GM19397 (cell line): ENCODE measurements at regions not wholly inside any gene's neighbourhood (a gene's known extent, or its start where the extent isn't known, plus 50 kb on each side); places are given as distances from the start of the nearest gene placed in this dataset.

ENCODE experiments used
- ATAC-seq: cut with Tn5 transposase; IDR thresholded peaks from one replicate; pipeline ENCODE4 v1.9.1; 2021; ENCODE audit warnings: mild to moderate bottlenecking, moderate library complexity; ENCODE audit not compliant: unreplicated experiment

GRCh38 chr5:34483442-34484033 lies 172.6 kb upstream of the RAI14 start:
- ATAC-seq, result no peak

GRCh38 chr5:34484216-34484920 lies 171.8 kb upstream of the RAI14 start:
- no peak for ATAC-seq

- ATAC-seq, result no peak
These were observed 170.4 kb upstream of the RAI14 start for GRCh38 chr5:34485768-34486030.

GRCh38 chr5:34486160-34486848 lies 169.8 kb upstream of the RAI14 start:
- peak; percentile 54 for ATAC-seq

- no peak for ATAC-seq
These were observed 169.3 kb upstream of the RAI14 start for GRCh38 chr5:34486849-34487158.

GRCh38 chr5:34487159-34487879 lies 168.8 kb upstream of the RAI14 start:
- no peak for ATAC-seq

- no peak for ATAC-seq
These were observed 168.2 kb upstream of the RAI14 start for GRCh38 chr5:34487956-34488355.

GRCh38 chr5:34488984-34489383 lies 167.1 kb upstream of the RAI14 start:
- no peak for ATAC-seq

- ATAC-seq, result no peak
These were observed 165.4 kb upstream of the RAI14 start for GRCh38 chr5:34490506-34491250.

GRCh38 chr5:34491251-34491620 lies 164.9 kb upstream of the RAI14 start:
- no peak for ATAC-seq

- ATAC-seq, result no peak
These were observed 161.9 kb upstream of the RAI14 start for GRCh38 chr5:34494111-34494755.

GRCh38 chr5:34495178-34495577 lies 160.9 kb upstream of the RAI14 start:
- ATAC-seq, result no peak

GRCh38 chr5:34496260-34496691 lies 159.9 kb upstream of the RAI14 start:
- ATAC-seq, result no peak

GRCh38 chr5:34496701-34497469 lies 159.2 kb upstream of the RAI14 start:
- no peak for ATAC-seq

GRCh38 chr5:34497470-34497808 lies 158.7 kb upstream of the RAI14 start:
- no peak for ATAC-seq

GRCh38 chr5:34498572-34498971 lies 157.6 kb upstream of the RAI14 start:
- ATAC-seq, result no peak

GRCh38 chr5:34499001-34499734 lies 157.0 kb upstream of the RAI14 start:
- ATAC-seq, result peak; percentile 87

- ATAC-seq, result no peak
These were observed 155.8 kb upstream of the RAI14 start for GRCh38 chr5:34500236-34500847.

GRCh38 chr5:34501016-34501415 lies 155.1 kb upstream of the RAI14 start:
- no peak for ATAC-seq
